SJSA1 (cell line): ENCODE measurements at regions not wholly inside any gene's neighbourhood (a gene's known extent, or its start where the extent isn't known, plus 50 kb on each side); places are given as distances from the start of the nearest gene placed in this dataset.

Source experiments
- DNase-seq, 2 experiments: peaks; one replicate each; pipeline ENCODE4 v3.0.0-alpha.2; 2015 to 2020; ENCODE audit warnings: low spot score in 2 of 2, low read depth in 1 of 2
- H3K27ac ChIP-seq: fragments of 250-450 bp; sonication (Bioruptor Pico); 2 replicates; pipeline ENCODE4 v1.5.1; 2020; ENCODE audit warnings: mild to moderate bottlenecking, moderate library complexity
- H3K27me3 ChIP-seq: fragments of 250-450 bp; sonication (Bioruptor Pico); replicated peaks from 2 replicates; pipeline ENCODE4 v1.5.1; 2020; ENCODE audit warnings: mild to moderate bottlenecking, moderate library complexity
- H3K36me3 ChIP-seq: fragments of 250-450 bp; sonication (Bioruptor Pico); 2 replicates; pipeline ENCODE4 v1.5.1; 2020; ENCODE audit warnings: mild to moderate bottlenecking
- H3K4me1 ChIP-seq: fragments of 250-450 bp; sonication (Bioruptor Pico); replicated peaks from 2 replicates; pipeline ENCODE4 v1.6.1; 2021; ENCODE audit warnings: mild to moderate bottlenecking
- H3K4me3 ChIP-seq: fragments of 250-450 bp; sonication (Bioruptor Pico); 2 replicates; pipeline ENCODE4 v1.5.1; 2020; ENCODE audit warnings: mild to moderate bottlenecking
- H3K9me3 ChIP-seq: fragments of 250-450 bp; sonication (Bioruptor Pico); replicated peaks from 2 replicates; pipeline ENCODE4 v1.5.1; 2020; ENCODE audit warnings: mild to moderate bottlenecking

DNA sequence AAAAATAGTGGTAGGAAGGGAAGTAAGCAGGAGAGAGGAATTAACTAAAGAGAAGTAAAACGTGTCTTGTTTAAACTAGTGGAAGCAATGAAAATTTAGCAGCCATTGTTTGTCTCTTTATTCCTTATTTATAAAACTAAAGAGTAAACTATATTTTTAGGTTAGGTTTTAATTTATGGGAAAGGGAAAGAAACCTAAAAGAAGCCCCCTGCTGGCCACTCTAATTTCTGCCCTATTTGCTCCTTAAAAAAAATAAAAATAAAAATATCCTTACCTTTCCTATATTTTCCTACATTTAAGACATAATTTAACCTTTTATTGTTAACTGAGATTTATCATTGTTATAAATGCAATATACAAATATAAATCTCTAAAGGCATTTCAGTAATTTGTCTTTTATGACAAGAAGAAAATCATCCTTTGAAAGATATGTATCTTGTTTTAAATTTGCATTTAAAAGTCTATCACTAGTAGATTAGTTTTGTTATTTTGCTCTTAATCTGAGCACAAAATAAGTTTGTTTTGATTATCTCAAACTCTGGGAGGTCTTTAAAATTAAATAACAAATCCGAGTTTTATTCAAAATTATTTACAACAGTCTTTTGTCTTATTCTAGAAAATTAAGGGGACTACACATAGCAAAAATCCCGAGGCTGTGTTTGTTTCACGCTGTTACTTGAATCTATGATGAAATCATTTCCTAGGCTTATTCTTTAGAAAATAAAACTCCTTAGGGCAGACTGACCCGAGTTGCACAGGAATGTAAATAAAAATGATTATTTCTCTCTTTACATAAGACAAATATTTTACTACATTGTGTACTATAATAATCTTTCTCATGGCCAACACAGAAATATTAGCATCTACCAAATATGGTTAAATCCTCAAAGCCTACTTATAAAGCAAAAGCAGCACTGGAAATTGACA, 201.7 kb downstream of the NRIP1 start:
- Histone ChIP-seq H3K9me3 (no peaks in the 10 kb centered on the region), H3K4me1 (0 out of 2 replicates have a peak, but pooled peaks cover 3% of the 10 kb centered on the region), H3K4me3 (no peak overlapping the region), H3K27me3 (no peaks in the 10 kb centered on the region), H3K27ac (no peak overlapping the region), H3K36me3 (no peaks in the 10 kb centered on the region)
- peak in 1 of 2 experiments; percentile 15 for DNase-seq

DNA sequence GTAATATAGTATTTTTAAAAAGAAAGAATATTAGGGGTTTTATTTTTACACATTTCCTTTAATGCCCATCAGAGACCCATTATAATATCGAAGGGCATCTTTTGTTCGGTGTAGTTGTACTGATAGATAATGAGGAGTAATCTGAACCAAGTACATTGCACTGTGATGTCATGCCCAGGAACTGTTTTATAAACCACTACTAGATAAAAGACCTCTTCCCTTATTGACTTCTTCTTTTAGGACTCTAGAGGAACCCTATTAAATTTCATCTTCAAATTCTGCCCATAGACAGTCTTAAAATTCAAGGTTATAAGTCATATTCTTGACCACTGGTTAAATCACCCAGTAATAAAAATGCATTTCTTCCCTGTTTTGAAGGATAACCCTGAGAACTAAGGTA, 206.5 kb downstream of the NRIP1 start:
- Histone ChIP-seq H3K27me3 (no peaks in the 10 kb centered on the region), H3K36me3 (no peaks in the 10 kb centered on the region), H3K4me1 (no peaks in the 10 kb centered on the region), H3K9me3 (no peaks in the 10 kb centered on the region), H3K4me3 (no peak overlapping the region), H3K27ac (no peak overlapping the region)
- no peak for DNase-seq

DNA sequence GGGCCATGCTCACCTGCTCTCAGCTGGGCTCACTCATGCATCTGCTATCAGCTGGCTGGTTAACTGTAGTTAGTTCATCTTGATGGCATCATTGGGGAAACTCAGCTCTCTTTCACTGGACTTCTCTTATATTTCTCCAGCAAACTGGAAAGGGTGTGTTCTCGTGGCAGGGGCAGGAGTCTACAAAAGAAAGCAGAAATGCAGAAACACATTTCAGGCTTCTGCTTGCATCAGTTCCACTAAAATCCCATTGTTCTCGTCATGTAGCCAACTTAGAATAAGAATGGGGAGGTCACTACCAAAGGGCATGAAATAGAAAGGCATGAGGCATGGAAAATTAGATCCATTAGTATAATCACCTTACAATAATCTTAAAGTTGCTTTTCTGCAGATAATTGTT, 207.3 kb downstream of the NRIP1 start:
- Histone ChIP-seq H3K9me3 (no peaks in the 10 kb centered on the region), H3K27me3 (no peaks in the 10 kb centered on the region), H3K4me1 (no peaks in the 10 kb centered on the region), H3K27ac (no peak overlapping the region), H3K4me3 (no peak overlapping the region), H3K36me3 (no peaks in the 10 kb centered on the region)
- no peak for DNase-seq

DNA sequence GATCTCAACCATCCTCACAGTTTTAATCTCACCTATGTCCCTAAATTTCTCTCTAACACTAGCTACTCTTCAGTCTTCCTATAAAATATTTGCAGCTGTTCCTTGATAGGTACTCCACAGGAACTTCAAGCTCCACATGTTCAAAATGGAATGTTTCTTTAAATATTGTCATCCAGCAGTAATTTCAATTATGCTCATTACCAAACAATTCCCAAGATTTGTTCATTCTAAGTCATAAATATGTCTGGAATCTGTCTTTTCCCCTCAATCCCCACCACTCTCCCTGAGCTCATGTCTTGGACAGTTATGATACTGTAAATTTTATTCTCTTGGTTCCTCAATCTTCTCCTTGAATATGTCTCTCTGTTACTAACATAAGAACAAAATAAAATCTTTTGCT, 214.4 kb downstream of the NRIP1 start:
- Histone ChIP-seq H3K9me3 (no peaks in the 10 kb centered on the region), H3K4me1 (no peaks in the 10 kb centered on the region), H3K27ac (no peak overlapping the region), H3K27me3 (no peaks in the 10 kb centered on the region), H3K36me3 (no peaks in the 10 kb centered on the region), H3K4me3 (no peak overlapping the region)
- no peak for DNase-seq

DNA sequence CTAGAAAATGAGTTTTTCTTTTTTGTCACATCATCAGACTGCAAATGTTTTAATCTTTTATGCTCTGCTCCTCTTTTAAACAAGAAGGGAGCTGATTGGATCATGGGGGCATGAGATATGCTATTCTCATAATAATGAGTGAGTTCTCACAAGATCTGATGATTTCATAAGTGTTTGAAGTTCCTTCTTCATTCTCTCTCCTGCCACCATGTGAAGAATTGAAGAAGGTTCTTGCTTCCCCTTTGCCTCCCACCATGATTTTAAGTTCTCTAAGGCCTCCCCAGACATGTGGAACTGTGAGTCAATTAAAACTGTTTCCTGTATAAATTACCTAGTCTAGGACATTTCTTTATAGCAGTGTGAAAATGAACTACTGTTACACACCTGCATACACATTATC, 218.2 kb downstream of the NRIP1 start:
- Histone ChIP-seq H3K36me3 (no peaks in the 10 kb centered on the region), H3K9me3 (no peaks in the 10 kb centered on the region), H3K27ac (no peak overlapping the region), H3K4me3 (no peak overlapping the region), H3K27me3 (no peaks in the 10 kb centered on the region), H3K4me1 (no peaks in the 10 kb centered on the region)
- no peak for DNase-seq

DNA sequence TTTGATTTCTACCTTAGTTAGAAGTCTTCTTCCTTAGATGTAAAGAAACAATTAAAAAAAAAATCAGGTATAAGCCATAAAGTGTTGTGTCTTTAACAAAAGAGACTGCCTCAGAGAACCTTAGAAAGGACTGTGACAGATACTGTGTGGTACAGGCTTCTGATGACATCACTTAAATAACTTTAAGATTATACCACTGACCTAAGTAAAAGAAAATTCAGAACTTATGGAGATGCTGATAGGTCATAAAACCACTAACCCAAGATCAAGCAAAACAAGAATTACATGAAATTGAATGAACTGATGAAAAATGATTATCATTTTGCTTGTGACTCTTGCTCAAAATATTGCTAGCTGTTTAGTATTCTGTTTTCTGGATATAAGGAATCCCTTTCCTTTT, 220.8 kb downstream of the NRIP1 start:
- no peaks in the 10 kb centered on the region for H3K9me3 ChIP-seq
- no peak overlapping the region for H3K27ac ChIP-seq
- no peak overlapping the region for H3K4me3 ChIP-seq
- H3K4me1 ChIP-seq: no peaks in the 10 kb centered on the region
- no peak for DNase-seq
- H3K27me3 ChIP-seq: no peaks in the 10 kb centered on the region
- H3K36me3 ChIP-seq: no peaks in the 10 kb centered on the region

DNA sequence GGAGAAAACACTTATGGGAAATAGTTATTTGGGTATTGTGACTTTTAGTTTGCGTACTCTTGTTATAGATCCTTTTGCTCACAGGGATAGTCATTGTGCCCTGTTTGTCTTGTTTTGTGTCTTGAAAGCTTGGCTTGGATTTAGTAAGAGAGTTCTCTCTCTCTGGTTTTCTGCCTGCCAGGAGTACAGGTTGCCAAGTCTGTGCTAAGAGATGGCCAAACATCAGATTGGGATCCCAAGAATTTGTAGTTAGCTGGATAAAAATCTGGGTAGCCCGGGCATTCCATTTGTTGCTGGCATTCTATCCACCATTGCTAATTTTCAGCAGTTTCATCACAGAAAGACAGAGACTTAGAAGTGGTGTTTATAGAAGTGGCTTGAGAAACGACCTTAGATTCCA, 222.2 kb downstream of the NRIP1 start:
- H3K27me3 ChIP-seq: no peaks in the 10 kb centered on the region
- no peak overlapping the region for H3K27ac ChIP-seq
- no peaks in the 10 kb centered on the region for H3K36me3 ChIP-seq
- no peaks in the 10 kb centered on the region for H3K9me3 ChIP-seq
- no peaks in the 10 kb centered on the region for H3K4me1 ChIP-seq
- no peak for DNase-seq
- no peak overlapping the region for H3K4me3 ChIP-seq

DNA sequence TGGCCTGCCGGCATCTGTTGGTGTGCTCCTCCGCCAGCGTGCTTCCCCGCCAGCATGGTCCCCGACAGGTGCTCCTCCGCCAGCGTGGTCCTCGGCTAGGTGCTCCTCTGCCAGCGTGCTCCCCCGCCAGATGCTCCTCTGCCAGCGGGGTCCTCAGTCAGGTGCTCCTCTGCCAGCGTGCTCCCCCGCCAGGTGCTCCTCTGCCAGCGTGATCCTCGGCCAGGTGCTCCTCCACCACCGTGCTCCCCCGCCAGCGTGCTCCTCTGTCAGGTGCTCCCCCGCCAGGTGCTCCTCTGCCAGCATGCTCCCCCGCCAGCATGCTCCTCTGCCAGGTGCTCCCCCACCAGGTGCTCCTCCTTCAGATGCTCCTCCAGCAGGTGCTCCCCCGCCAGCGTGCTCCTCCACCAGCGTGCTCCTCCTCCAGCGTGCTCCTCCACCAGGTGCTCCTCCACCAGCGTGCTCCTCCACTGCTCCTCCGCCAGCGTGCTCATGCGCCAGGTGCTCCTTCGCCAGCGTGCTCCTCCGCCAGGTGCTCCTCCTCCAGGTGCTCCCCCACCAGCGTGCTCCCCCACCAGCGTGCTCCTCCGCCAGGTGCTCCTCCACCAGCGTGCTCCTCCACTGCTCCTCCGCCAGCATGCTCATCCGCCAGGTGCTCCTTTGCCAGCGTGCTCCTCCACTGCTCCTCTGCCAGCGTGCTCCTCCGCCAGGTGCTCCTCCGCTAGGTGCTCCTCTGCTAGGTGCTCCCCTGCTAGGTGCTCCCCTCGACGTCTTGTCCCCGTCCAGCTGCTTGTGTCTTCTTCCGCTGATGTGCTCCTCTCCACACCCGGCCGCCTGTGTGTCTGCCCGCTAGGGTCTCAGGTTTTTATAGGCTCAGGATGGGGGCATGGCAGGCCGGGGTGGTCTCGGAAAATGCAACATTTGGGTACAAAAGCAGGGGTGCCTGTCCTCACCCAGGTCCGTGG, 223.0 kb downstream of the NRIP1 start:
- H3K27ac ChIP-seq: no peak overlapping the region
- H3K9me3 ChIP-seq: no peaks in the 10 kb centered on the region
- no peaks in the 10 kb centered on the region for H3K36me3 ChIP-seq
- no peak for DNase-seq
- no peaks in the 10 kb centered on the region for H3K4me1 ChIP-seq
- no peaks in the 10 kb centered on the region for H3K27me3 ChIP-seq
- no peak overlapping the region for H3K4me3 ChIP-seq

DNA sequence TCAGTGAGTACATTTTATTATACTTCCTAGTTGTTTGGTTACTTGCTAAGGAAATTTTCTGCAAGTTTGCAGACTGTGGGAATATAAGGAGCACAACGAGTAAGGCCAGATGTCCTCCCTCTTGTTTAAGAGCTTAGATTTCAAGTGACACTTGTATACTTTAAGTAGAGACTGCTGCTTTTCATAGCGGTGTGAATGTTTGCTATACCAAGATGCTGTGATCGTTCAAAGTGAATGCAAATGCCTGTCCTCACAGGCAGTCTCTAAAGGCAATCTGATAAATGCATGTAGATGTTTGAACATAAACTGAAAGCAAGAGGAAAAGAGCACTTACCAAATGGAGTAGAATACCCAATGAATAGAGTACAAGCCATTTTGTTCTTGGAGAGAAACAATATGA, 226.4 kb downstream of the NRIP1 start:
- H3K9me3 ChIP-seq: no peaks in the 10 kb centered on the region
- no peak for DNase-seq
- H3K4me1 ChIP-seq: no peaks in the 10 kb centered on the region

DNA sequence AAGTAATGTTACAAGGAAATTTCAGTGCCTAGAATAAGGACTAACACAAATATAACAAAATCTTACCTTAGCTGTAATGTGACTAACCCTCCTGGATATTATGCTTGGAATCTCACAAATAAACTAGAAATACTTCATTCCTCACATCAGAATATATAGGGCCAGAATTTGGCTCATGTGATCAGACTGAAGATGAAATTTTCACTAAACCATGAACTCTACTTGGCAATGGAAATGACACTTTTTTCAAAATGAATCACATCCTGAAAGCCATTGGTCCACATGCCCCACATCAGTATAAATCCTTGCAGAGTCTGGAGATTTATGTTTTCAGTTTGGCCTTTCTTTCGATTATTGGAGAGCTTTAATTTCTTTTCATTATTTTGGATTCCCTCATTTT, 227.8 kb downstream of the NRIP1 start:
- no peak overlapping the region for H3K4me3 ChIP-seq
- no peaks in the 10 kb centered on the region for H3K4me1 ChIP-seq

More for the DNA sequence above, 226.4 kb downstream of the NRIP1 start:
- Histone ChIP-seq H3K27ac (no peak overlapping the region), H3K36me3 (no peaks in the 10 kb centered on the region), H3K27me3 (no peaks in the 10 kb centered on the region), H3K4me3 (no peak overlapping the region)

DNA sequence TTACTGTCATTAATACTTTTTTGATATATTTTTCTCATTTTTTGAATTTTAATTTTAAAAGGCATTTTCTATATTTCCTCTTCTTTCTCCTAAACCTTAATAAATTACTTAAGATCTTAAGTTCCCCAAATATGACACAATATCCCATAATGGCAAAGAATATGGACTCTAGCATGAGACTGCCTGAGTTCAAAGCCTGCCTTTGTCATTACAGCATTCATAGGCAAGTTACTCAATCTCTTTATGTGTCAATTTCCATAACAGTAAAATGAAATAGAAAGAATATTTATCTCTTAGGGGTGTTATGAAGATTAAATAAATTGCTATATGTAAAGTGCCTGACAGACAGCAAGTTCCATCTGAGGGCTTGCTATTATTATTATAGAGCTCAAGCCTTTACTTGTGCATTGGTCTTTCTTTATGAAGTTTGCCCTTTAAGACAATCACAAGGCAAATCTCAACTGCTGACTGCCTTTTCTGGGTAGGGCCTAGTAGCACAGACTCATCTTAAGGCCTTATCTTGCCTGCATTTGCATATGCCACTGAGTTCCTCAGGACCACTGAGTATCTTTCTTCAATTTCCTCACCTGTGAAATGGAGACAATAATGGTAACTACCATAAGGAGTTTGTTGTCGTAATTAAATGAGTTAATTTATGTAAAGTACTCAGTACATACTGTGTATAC, 231.0 kb downstream of the NRIP1 start:
- Histone ChIP-seq H3K27ac (no peak overlapping the region), H3K4me1 (no peaks in the 10 kb centered on the region), H3K27me3 (no peaks in the 10 kb centered on the region), H3K4me3 (no peak overlapping the region), H3K9me3 (no peaks in the 10 kb centered on the region), H3K36me3 (no peaks in the 10 kb centered on the region)
- no peak for DNase-seq

More for the DNA sequence above, 227.8 kb downstream of the NRIP1 start:
- DNase-seq: no peak
- Histone ChIP-seq H3K36me3 (no peaks in the 10 kb centered on the region), H3K9me3 (no peaks in the 10 kb centered on the region), H3K27me3 (no peaks in the 10 kb centered on the region), H3K27ac (no peak overlapping the region)

DNA sequence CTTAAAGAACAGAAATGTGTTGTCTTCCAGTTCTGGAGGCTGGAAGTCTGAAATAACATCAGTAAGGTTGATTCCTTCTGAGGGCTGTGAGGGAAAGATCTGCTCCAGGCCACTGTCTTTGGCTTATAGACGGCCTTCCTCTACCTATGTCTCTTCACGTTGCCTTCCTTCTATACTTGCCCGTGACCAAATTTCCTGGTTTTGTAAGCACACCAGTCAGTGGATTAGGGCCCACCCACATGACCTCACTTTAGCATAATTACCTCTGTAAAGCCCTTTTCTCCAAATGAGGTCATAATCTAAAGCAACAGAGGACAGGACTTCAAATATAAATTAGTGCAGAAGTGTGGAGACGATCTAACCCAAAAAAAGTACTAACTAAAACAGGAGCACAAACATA, 231.6 kb downstream of the NRIP1 start:
- H3K27me3 ChIP-seq: no peaks in the 10 kb centered on the region
- DNase-seq: no peak
- H3K9me3 ChIP-seq: no peaks in the 10 kb centered on the region
- H3K4me3 ChIP-seq: no peak overlapping the region
- no peaks in the 10 kb centered on the region for H3K4me1 ChIP-seq
- H3K36me3 ChIP-seq: no peaks in the 10 kb centered on the region
- no peak overlapping the region for H3K27ac ChIP-seq

DNA sequence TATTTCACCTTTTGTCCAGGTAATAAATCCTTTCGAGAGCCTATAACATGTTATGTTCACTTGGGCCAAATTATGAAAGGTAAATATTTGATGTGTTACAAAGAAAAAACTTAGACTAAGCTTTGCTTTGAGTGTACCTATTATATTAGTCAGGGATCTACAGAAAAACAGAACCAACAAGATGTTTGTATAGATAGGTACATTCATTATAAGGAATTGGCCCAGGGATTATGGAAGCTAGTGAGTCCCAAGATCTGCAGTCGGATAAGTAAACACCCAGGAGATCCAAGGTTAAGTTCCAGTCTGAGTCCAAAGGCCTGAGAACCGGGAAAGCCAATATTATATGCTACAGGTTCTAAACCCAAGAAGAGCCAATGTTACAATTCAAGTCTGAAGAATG, 234.5 kb downstream of the NRIP1 start:
- Histone ChIP-seq H3K9me3 (no peaks in the 10 kb centered on the region), H3K4me1 (no peaks in the 10 kb centered on the region), H3K27ac (no peak overlapping the region), H3K36me3 (no peaks in the 10 kb centered on the region), H3K27me3 (no peaks in the 10 kb centered on the region), H3K4me3 (no peak overlapping the region)
- DNase-seq: no peak
